GM18511 (cell line): ENCODE measurements at regions not wholly inside any gene's neighbourhood (a gene's known extent, or its start where the extent isn't known, plus 50 kb on each side); places are given as distances from the start of the nearest gene placed in this dataset.

ENCODE experiments used
- ATAC-seq: cut with Tn5 transposase; IDR thresholded peaks from one replicate; pipeline ENCODE4 v1.9.1; 2021; ENCODE audit warnings: mild to moderate bottlenecking, moderate library complexity; ENCODE audit not compliant: unreplicated experiment

GRCh38 chr14:73782623-73783022 lies 68.4 kb upstream of the PNMA1 start:
- ATAC-seq, result no peak

GRCh38 chr14:73780896-73781295 lies 66.7 kb upstream of the PNMA1 start:
- ATAC-seq, result no peak

- ATAC-seq, result no peak
Measured at GRCh38 chr14:73780391-73780790, 66.2 kb upstream of the PNMA1 start.

GRCh38 chr14:73778736-73779135 lies 64.6 kb upstream of the PNMA1 start:
- no peak for ATAC-seq

- ATAC-seq, result no peak
Measured at GRCh38 chr14:73777420-73777819, 63.2 kb upstream of the PNMA1 start.

GRCh38 chr14:73776194-73776537 lies 62.0 kb upstream of the PNMA1 start:
- ATAC-seq, result no peak

- ATAC-seq, result no peak
Measured at GRCh38 chr14:73775339-73776193, 61.4 kb upstream of the PNMA1 start.

- ATAC-seq, result no peak
Measured at GRCh38 chr14:73774671-73775070, 60.5 kb upstream of the PNMA1 start.

- no peak for ATAC-seq
Measured at GRCh38 chr14:73774241-73774570, 60.0 kb upstream of the PNMA1 start.

- no peak for ATAC-seq
Measured at GRCh38 chr14:73773441-73774240, 59.5 kb upstream of the PNMA1 start.

GRCh38 chr14:73771848-73772638 lies 57.9 kb upstream of the PNMA1 start:
- peak; percentile 53 for ATAC-seq

- ATAC-seq, result no peak
Measured at GRCh38 chr14:73770977-73771847, 57.0 kb upstream of the PNMA1 start.

GRCh38 chr14:73768107-73768506 lies 53.9 kb upstream of the PNMA1 start:
- no peak for ATAC-seq

GRCh38 chr14:73764406-73765280 lies 50.5 kb upstream of the PNMA1 start:
- no peak for ATAC-seq
